ENCODE measurements at regions not wholly inside any gene's neighbourhood (a gene's known extent, or its start where the extent isn't known, plus 50 kb on each side); places are given as distances from the start of the nearest gene placed in this dataset.

GRCh38 chr18:10190564-10190963 lies 263.9 kb upstream of the APCDD1 start:
- WGBS, 2 donors = 93 to 94% methylated on average over 4 of the region's 4 CpGs
- Histone ChIP-seq H3K27me3 (ENCODE audit: control insufficient read depth in 3 of 3, insufficient read depth in 3 of 3, low read length in 2 of 3) (no peaks in the 10 kb centered on the region), H3K36me3 (ENCODE audit: control insufficient read depth in 4 of 4, insufficient read depth in 4 of 4, low read length in 4 of 4) (no peaks in the 10 kb centered on the region), H3K4me1 (ENCODE audit: control insufficient read depth in 5 of 5, insufficient read depth in 5 of 5, low read length in 5 of 5) (peaks cover 0 to 6% (median 0%) of the 10 kb centered on the region in 5 donors), H3K9me3 (ENCODE audit: control insufficient read depth in 4 of 4, insufficient read depth in 3 of 4, low read length in 3 of 4) (no peaks in the 10 kb centered on the region), H3K9ac (ENCODE audit: insufficient read depth in 1 of 2, low read length in 2 of 2) (no peak overlapping the region), H3K27ac (ENCODE audit: low read depth in 1 of 2, low read length in 1 of 2) (no peak overlapping the region), H3K4me3 (no peak overlapping the region)
- no peak for DNase-seq
- no peak for TF ChIP-seq CTCF (IDR thresholded peaks at IDR 0.05; ENCODE audit: control extremely low read depth, extremely low read depth)
- ATAC-seq (ENCODE audit: insufficient read depth, low FRiP score) = no peak

- Histone ChIP-seq H3K27ac (ENCODE audit: low read depth in 1 of 2, low read length in 1 of 2) (no peak overlapping the region), H3K4me1 (ENCODE audit: control insufficient read depth in 5 of 5, insufficient read depth in 5 of 5, low read length in 5 of 5) (peaks cover 0 to 6% (median 0%) of the 10 kb centered on the region in 5 donors), H3K36me3 (ENCODE audit: control insufficient read depth in 4 of 4, insufficient read depth in 4 of 4, low read length in 4 of 4) (no peaks in the 10 kb centered on the region), H3K9me3 (ENCODE audit: control insufficient read depth in 4 of 4, insufficient read depth in 3 of 4, low read length in 3 of 4) (no peaks in the 10 kb centered on the region), H3K4me3 (no peak overlapping the region), H3K27me3 (ENCODE audit: control insufficient read depth in 3 of 3, insufficient read depth in 3 of 3, low read length in 2 of 3) (no peaks in the 10 kb centered on the region), H3K9ac (ENCODE audit: insufficient read depth in 1 of 2, low read length in 2 of 2) (no peak overlapping the region)
- no peak for DNase-seq
- TF ChIP-seq CTCF (IDR thresholded peaks at IDR 0.05; ENCODE audit: control extremely low read depth, extremely low read depth) = no peak
- no peak for ATAC-seq (ENCODE audit: insufficient read depth, low FRiP score)
- 91 to 95% methylated on average over 3 of the region's 3 CpGs for WGBS, 2 donors
These were observed 261.0 kb upstream of the APCDD1 start for GRCh38 chr18:10193444-10193843.

- 70 to 75% methylated on average over 4 of the region's 4 CpGs for WGBS, 2 donors
- Histone ChIP-seq H3K36me3 (ENCODE audit: control insufficient read depth in 4 of 4, insufficient read depth in 4 of 4, low read length in 4 of 4) (no peaks in the 10 kb centered on the region), H3K27ac (ENCODE audit: low read depth in 1 of 2, low read length in 1 of 2) (no peak overlapping the region), H3K27me3 (ENCODE audit: control insufficient read depth in 3 of 3, insufficient read depth in 3 of 3, low read length in 2 of 3) (no peaks in the 10 kb centered on the region), H3K9me3 (ENCODE audit: control insufficient read depth in 4 of 4, insufficient read depth in 3 of 4, low read length in 3 of 4) (no peaks in the 10 kb centered on the region), H3K4me1 (ENCODE audit: control insufficient read depth in 5 of 5, insufficient read depth in 5 of 5, low read length in 5 of 5) (peaks cover 0 to 3% (median 0%) of the 10 kb centered on the region in 5 donors), H3K4me3 (no peak overlapping the region), H3K9ac (ENCODE audit: insufficient read depth in 1 of 2, low read length in 2 of 2) (no peak overlapping the region)
- no peak for ATAC-seq (ENCODE audit: insufficient read depth, low FRiP score)
- TF ChIP-seq CTCF (IDR thresholded peaks at IDR 0.05; ENCODE audit: control extremely low read depth, extremely low read depth) = no peak
- no peak for DNase-seq
These were observed 259.8 kb upstream of the APCDD1 start for GRCh38 chr18:10194592-10194991.

- TF ChIP-seq CTCF (IDR thresholded peaks at IDR 0.05; ENCODE audit: control extremely low read depth, extremely low read depth) = no peak
- Histone ChIP-seq H3K4me3 (no peak overlapping the region), H3K27me3 (ENCODE audit: control insufficient read depth in 3 of 3, insufficient read depth in 3 of 3, low read length in 2 of 3) (no peaks in the 10 kb centered on the region), H3K9me3 (ENCODE audit: control insufficient read depth in 4 of 4, insufficient read depth in 3 of 4, low read length in 3 of 4) (no peaks in the 10 kb centered on the region), H3K27ac (ENCODE audit: low read depth in 1 of 2, low read length in 1 of 2) (no peak overlapping the region), H3K9ac (ENCODE audit: insufficient read depth in 1 of 2, low read length in 2 of 2) (no peak overlapping the region), H3K4me1 (ENCODE audit: control insufficient read depth in 5 of 5, insufficient read depth in 5 of 5, low read length in 5 of 5) (peaks cover 0 to 3% (median 0%) of the 10 kb centered on the region in 5 donors), H3K36me3 (ENCODE audit: control insufficient read depth in 4 of 4, insufficient read depth in 4 of 4, low read length in 4 of 4) (no peaks in the 10 kb centered on the region)
- ATAC-seq (ENCODE audit: insufficient read depth, low FRiP score) = no peak
- 92 to 93% methylated on average over 2 of the region's 2 CpGs for WGBS, 2 donors
- no peak for DNase-seq
These were observed 258.9 kb upstream of the APCDD1 start for GRCh38 chr18:10195529-10195928.
